Inferior parietal cortex (tissue), 1 donor: ENCODE measurements at regions not wholly inside any gene's neighbourhood (a gene's known extent, or its start where the extent isn't known, plus 50 kb on each side); places are given as distances from the start of the nearest gene placed in this dataset.
A peak's percentile ranks its signal among the peaks of the same experiment; 100 is the strongest.
"Not testable (repeated sequence)": the region's sequence is repeated elsewhere in the genome, so short reads cannot be mapped to it uniquely, and the experiment has no call there.

Experiments used
- DNase-seq: peaks from one replicate; pipeline ENCODE4 v3.0.0-alpha.2; 2016; ENCODE audit errors: extremely low spot score

GRCh38 chr2:33719067-33719466 lies 120.0 kb upstream of the FAM98A start:
- no peak for DNase-seq

DNA sequence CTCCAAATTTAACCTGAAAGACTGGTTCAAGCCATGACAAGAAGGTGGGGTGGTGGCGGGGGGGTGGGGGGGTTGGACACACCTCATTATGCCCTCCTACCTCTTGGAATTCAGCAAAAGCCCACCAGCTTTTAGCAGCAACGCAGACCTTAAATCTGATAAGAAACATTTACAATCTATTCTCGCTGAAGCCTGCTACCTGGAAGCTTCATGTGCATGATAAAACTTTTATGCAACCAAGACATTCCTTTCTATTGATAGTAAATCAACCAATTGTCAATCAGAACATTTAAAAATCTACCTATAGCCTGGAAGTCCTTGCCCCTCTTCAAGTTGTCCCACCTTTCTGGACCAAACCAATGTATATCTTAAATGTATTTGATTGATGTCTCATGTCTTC lies 113.6 kb upstream of the FAM98A start:
- DNase-seq: no peak

GRCh38 chr2:33709951-33710350 lies 110.9 kb upstream of the FAM98A start:
- DNase-seq: no peak

DNA sequence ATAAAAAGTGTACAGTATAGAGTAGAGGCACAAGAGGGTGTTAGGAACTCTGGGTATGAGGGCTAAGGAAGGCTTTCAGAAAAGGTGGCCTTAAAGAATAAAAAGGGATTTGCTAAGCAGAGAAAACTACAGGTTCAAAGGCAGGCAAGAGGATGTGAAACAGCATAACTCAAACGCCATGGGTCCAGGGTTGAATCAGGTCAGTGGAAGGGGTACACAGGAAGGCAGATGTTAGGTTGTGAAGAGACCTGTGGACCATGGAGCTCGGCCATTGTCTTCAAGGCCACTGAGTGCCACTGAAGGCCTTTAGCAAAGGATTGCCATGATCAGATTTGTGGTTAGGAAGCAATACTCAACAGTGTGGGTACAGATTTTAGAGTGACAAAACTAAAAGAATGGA lies 108.2 kb upstream of the FAM98A start:
- DNase-seq: no peak

GRCh38 chr2:33706410-33706809 lies 107.3 kb upstream of the FAM98A start:
- DNase-seq: no peak

DNA sequence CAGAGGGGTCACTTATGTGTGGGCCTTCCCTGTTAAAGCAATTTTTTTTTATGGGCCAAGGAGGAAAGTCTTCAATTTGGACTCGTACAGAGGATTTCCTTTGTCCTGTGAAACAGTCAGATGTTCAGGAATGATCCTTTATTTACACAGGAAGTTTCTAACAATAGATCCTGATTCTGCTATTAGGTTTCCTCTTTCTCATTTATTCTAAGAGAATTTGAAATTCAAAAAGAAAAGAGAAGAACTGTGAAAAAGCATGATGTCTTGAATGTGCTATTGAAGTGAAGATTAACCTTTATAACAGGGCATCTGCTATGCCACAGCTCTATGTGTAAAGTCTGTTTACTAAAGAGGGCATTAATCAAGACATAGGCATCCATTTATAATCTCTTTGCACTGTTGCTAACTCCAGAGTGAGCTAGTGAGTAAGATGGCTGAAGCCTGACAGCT lies 105.3 kb upstream of the FAM98A start:
- DNase-seq: no peak

DNA sequence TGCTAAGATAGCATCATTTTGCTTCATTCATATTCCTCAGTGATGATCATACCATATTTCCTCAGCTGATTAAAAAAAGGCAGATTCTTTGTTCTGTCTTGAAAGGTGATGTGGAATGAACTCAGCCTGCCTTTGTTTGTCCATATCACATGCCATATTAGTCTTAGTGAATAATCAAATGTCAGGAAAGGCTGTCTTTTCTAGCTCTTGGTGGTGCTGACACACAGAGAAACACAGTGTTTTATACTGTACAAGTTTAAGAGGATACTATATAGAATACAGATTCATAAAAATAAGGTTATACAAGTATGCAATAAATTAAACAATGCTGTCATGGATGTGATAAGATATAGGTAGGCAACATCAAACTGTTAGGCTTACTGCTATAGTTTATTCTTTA lies 97.1 kb upstream of the FAM98A start:
- no peak for DNase-seq

DNA sequence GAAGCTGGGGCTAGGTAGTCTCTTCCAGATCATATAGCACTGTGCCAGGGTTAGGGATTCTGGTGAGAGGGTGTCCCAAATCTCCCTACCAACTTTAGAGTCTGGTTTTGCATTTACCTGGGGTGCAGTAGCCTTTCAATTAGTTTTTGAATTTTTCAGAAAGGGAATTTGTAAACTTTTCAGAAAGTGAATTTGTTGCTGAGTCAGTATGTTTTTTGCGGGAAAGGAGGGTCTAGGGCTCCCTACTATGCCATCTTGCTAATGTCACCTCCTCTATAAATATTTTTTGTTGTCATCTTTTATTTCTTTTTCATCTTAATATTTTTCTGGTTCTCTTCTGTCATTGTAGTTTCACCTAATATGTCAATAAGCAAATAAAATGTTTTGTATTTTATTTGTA lies 95.8 kb upstream of the FAM98A start:
- no peak for DNase-seq

GRCh38 chr2:33690686-33691085 lies 91.6 kb upstream of the FAM98A start:
- not testable (repeated sequence) for DNase-seq

- peak; percentile 47 for DNase-seq
Measured at GRCh38 chr2:33681364-33681757, 82.3 kb upstream of the FAM98A start.

- no peak for DNase-seq
Measured at GRCh38 chr2:33680644-33681363, 81.7 kb upstream of the FAM98A start.

- no peak for DNase-seq
Measured at GRCh38 chr2:33678436-33678835, 79.3 kb upstream of the FAM98A start.

- DNase-seq: peak; percentile 47
Measured at GRCh38 chr2:33673937-33674336, 74.8 kb upstream of the FAM98A start.

GRCh38 chr2:33672896-33673295 lies 73.8 kb upstream of the FAM98A start:
- DNase-seq: no peak

DNA sequence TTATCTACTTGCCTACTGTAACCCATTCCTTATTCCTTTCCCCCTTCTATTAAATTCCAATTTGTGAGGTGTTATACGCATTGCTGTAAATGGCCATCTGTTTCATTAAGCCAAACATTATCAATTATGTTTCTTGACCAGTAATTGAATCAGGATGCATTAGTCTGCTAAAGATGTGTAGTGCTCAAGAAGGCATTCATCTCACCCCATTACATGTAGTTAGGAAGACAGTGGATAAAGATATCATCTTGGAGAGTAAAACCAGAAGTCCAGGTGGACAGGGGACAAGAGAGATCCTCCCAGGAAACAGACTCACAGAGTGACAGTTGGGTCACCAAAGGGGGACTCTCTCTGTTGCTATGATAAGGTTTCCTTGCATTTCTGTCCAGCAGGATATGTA lies 73.3 kb upstream of the FAM98A start:
- no peak for DNase-seq

DNA sequence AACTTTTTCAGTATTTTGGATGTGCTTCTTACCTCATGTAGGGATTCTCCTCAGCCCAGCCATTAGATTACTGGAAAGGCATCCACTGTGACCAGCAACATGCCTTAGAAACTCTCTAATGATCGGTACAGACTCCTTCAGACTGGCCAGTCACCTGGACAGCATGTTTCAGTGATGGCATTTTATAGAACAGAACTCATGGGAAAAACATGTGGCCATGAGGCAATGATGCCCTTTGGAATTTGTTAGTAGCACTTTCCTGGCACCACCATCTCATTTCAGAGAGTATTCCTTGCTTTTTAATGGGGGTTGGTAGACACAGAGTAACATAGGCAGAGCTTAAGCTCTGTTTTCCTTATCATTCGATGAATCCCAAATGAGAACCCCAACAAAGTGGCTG lies 72.1 kb upstream of the FAM98A start:
- no peak for DNase-seq

DNA sequence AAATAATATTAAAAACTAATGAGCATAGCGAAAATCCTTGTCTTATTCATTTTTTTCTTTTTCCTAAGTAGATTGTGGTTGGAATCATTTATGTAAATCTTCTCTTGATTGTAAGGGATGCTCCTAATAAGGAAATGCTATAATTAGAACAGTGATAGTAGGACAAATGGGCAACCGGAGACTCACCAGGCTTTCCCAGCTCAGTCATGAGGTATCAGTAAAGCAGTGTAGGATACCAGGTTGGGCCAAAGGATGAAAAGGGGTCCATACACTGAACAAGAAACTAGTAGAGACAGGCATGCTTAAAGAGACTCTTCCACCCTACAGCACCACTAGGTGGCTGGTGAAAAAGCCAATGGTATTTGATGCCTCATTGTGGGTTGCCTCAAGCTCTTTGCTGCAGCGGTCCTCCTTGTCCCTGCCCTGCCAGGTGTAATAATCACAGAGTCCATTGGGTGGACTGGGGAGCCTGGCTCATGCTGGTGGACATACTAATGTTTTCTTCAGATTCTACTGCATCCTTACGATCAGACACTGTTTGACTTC lies 71.4 kb upstream of the FAM98A start:
- no peak for DNase-seq

DNA sequence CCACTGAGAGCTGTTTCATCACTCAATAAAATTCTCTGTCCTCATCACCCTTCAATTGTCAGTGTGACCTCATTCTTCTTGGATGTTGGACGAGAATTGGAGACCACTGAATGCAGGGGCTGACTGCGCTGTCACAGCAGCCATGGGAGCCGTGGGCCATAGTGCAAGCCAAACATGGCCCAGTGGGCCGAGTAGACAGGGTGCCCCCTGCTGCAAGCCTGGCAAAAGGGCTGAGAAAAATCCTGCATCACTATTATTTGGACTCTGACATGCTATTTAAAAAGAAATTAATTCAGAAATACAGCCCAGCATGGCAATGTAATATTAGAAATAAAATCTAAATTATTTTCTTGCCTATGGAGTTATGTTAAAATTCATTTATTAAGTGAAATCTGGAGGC lies 67.8 kb upstream of the FAM98A start:
- no peak for DNase-seq

DNA sequence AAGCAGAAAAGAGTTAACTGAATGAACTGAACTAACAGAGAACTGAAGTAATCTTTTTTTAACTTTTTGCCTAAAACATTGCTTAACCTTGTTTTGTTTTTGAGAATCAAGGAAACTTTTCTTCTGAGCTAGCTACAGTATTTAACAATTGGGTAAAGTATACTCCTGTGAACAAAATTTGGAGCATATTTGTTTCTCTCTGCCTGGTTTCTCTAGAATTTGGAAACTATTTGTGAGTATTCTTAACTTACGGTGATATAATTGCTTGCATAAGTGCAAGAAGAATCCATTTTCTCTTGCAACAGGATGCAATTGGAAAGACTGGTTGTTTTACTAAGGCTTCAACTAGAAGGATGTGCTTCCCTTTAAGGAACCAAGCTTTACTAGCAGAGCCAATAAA lies 65.9 kb upstream of the FAM98A start:
- no peak for DNase-seq

DNA sequence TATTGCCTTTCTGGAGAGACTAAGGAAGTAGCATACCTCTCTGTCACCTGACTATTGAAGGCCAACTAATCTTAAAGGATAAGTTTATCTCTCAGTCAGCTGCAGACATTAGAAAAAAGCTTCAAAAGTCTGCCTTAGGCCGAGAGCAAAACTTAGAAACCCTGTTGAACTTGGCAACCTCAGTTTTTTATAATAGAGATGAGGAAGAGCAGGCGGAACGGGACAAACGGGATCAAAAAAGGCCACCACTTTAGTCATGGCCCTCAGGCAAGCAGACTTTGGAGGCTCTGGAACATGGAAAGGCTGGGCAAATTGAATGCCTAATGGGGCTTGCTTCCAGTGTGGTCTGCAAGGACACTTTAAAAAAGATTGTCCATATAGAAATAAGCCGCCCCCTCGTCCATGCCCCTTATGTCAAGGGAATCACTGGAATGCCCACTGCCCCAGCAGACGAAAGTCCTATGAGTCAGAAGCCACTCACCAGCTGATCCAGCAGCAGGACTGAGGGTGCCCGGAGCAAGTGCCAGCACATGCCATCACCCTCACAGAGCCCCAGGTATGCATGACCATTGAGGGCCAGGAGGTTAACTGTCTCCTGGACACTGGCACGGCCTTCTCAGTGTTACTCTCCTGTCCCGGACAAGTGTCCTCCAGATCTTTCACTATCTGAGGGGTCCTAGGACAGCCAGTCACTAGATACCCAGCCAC lies 61.5 kb upstream of the FAM98A start:
- DNase-seq: no peak

GRCh38 chr2:33655626-33656320 lies 56.7 kb upstream of the FAM98A start:
- DNase-seq: no peak

GRCh38 chr2:33652830-33653229 lies 53.7 kb upstream of the FAM98A start:
- no peak for DNase-seq

GRCh38 chr2:33650171-33650570 lies 51.1 kb upstream of the FAM98A start:
- no peak for DNase-seq
